Sigmoid colon (tissue), 6 donors: ENCODE measurements at regions not wholly inside any gene's neighbourhood (a gene's known extent, or its start where the extent isn't known, plus 50 kb on each side); places are given as distances from the start of the nearest gene placed in this dataset.

Experiments
- DNase-seq: peaks from one replicate; pipeline ENCODE4 v3.0.0-alpha.2; 2019
- H3K27ac ChIP-seq, 4 donors: fragments of 200-600 bp; sonication (generic); one replicate each; pipeline ENCODE4 v1.5.1; 2016 to 2019; ENCODE audit warnings: mild to moderate bottlenecking in 1 of 4
- H3K27me3 ChIP-seq, 3 donors: fragments of 200-600 bp; sonication (generic); one replicate each; pipeline ENCODE4 v1.5.1; 2019; ENCODE audit warnings: mild to moderate bottlenecking in 1 of 3
- H3K36me3 ChIP-seq, 4 donors: fragments of 200-600 bp; sonication (generic); one replicate each; pipeline ENCODE4 v1.5.1; 2016 to 2019
- H3K4me1 ChIP-seq, 4 donors: fragments of 200-600 bp; sonication (generic); one replicate each; pipeline ENCODE4 v1.5.1; 2017 to 2019
- H3K4me3 ChIP-seq, 4 donors: fragments of 200-600 bp; sonication (generic); one replicate each; pipeline ENCODE4 v1.5.1; 2017 to 2019; ENCODE audit warnings: mild to moderate bottlenecking in 2 of 4, moderate library complexity in 1 of 4
- H3K9me3 ChIP-seq, 4 donors: fragments of 200-600 bp in 3 of 4; sonication (generic) in 3 of 4; one replicate each; pipeline versions ENCODE4 v1.5.1 to v1.6.1; 2013 to 2019
- EP300 ChIP-seq, 4 donors: sonication (generic); formaldehyde crosslinking; IDR thresholded peaks; one replicate each; pipeline ENCODE4 v1.6.1; 2017; ENCODE audit warnings: antibody characterized with exemption in 4 of 4
- POLR2A ChIP-seq, 2 donors: fragments of 450-650 bp; IDR thresholded peaks; one replicate each; pipeline ENCODE4 v1.6.1; 2016; ENCODE audit warnings: antibody characterized with exemption in 2 of 2, mild to moderate bottlenecking in 2 of 2, moderate library complexity in 2 of 2
- POLR2AphosphoS5 ChIP-seq, 4 donors: sonication (generic); formaldehyde crosslinking; IDR thresholded peaks; one replicate each; pipeline ENCODE4 v1.6.1; 2017; ENCODE audit warnings: antibody characterized with exemption in 4 of 4
- whole genome bisulfite sequencing, 2 donors: extraction: QIAGEN DNeasy Blood & Tissue Kit; methylation state at CpG; one replicate each; pipeline ENCODE4 v1.1.7; 2013; 5-methylcytosine and 5-hydroxymethylcytosine counted together
- intact Hi-C: fragments of 100-400 bp; cut with DNase I; formaldehyde crosslinking; loops from one replicate; pipeline ENCODE4 v1.15.1; 2023
- TF ChIP-seq, protein P1 (sequence below), 4 experiments: fragments of 450-650 bp in 3 of 4; fragments of 200-600 bp in 1 of 4; IDR thresholded peaks; one replicate each; pipeline ENCODE4 v1.5.1; 2016 to 2019; ENCODE audit warnings: antibody characterized with exemption in 4 of 4, mild to moderate bottlenecking in 3 of 4, moderate library complexity in 2 of 4
- donor health status: healthy with polysubstance abuse.
- donor health status: healthy.

DNA sequence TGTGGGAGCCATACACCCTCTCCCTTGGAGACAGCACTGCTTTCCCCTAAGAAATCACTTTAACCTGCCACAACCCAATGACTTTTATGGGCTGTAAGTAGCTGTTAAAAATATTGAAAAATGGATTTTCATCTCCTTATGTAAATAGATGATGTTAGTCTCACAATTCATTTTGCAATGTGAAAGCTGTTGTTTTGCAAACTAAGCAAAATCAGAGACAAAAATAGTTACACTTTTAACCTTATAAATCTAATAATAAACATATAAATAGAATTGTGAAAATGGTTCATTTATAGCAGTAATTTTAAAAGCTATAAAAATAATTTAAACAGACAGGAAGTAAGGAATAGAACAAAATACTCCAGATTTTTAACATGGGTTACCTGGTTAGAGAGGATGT is 268.8 kb upstream of the MAGI2 start:
- H3K27ac ChIP-seq: no peak overlapping the region
- DNase-seq: no peak
- H3K4me1 ChIP-seq: no peaks in the 10 kb centered on the region
- H3K9me3 ChIP-seq: no peaks in the 10 kb centered on the region
- H3K27me3 ChIP-seq: no peaks in the 10 kb centered on the region
- H3K36me3 ChIP-seq: no peaks in the 10 kb centered on the region
- intact Hi-C loops: no loop called here
- H3K4me3 ChIP-seq: no peak overlapping the region
- TF ChIP-seq, protein P1, sequence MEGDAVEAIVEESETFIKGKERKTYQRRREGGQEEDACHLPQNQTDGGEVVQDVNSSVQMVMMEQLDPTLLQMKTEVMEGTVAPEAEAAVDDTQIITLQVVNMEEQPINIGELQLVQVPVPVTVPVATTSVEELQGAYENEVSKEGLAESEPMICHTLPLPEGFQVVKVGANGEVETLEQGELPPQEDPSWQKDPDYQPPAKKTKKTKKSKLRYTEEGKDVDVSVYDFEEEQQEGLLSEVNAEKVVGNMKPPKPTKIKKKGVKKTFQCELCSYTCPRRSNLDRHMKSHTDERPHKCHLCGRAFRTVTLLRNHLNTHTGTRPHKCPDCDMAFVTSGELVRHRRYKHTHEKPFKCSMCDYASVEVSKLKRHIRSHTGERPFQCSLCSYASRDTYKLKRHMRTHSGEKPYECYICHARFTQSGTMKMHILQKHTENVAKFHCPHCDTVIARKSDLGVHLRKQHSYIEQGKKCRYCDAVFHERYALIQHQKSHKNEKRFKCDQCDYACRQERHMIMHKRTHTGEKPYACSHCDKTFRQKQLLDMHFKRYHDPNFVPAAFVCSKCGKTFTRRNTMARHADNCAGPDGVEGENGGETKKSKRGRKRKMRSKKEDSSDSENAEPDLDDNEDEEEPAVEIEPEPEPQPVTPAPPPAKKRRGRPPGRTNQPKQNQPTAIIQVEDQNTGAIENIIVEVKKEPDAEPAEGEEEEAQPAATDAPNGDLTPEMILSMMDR (IDR thresholded peaks at IDR 0.05): no peak
- TF ChIP-seq EP300 (IDR thresholded peaks at IDR 0.05): no peak
- TF ChIP-seq POLR2AphosphoS5 (IDR thresholded peaks at IDR 0.05): no peak
- no peak for TF ChIP-seq POLR2A (IDR thresholded peaks at IDR 0.05)

DNA sequence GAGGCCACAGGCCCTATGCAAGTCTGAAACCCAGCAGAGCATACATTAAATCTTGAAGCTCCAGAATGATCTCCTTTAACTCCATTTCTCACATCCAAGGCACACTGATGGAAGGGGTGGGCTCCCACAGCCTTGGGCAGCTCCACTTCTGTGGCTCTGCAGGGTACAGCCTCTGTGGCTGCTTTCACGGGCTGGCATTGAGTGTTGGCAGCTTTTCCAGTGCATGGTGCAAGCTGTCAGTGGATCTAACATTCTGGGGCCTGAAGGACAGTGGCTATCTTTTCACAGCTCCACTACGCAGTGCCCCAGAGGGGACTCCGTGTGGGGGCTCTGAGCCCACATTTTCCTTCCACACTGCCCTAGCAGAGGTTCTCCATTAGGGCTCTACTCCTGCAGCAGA is 265.7 kb upstream of the MAGI2 start:
- H3K9me3 ChIP-seq: no peaks in the 10 kb centered on the region
- DNase-seq: no peak
- no peaks in the 10 kb centered on the region for H3K36me3 ChIP-seq
- 90 to 92% methylated on average over 3 of the region's 3 CpGs for WGBS, 2 donors
- no peak overlapping the region for H3K27ac ChIP-seq
- intact Hi-C loops: no loop called here
- no peaks in the 10 kb centered on the region for H3K4me1 ChIP-seq
- no peak overlapping the region for H3K4me3 ChIP-seq
- no peaks in the 10 kb centered on the region for H3K27me3 ChIP-seq
- no peak for TF ChIP-seq POLR2AphosphoS5 (IDR thresholded peaks at IDR 0.05)
- TF ChIP-seq POLR2A (IDR thresholded peaks at IDR 0.05): no peak
- TF ChIP-seq EP300 (IDR thresholded peaks at IDR 0.05): no peak
- TF ChIP-seq, protein P1 (IDR thresholded peaks at IDR 0.05): no peak

DNA sequence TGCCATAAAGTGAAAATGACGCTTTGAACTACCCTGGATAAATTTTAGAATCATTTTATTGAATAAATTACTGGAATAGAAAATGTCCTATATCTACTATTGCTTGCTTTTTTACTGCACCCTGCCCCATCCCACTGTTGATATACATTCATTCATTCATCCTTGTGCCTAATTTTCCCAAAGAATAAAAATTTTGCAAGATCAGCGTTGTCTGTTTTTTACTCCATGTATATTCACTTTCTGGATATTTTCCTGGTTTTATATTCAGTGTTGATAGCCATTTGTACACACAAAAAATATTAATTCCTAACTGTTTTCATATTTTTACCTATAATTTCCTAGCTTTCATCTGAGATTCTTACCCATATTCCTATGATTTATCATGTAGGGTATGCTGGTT is 262.9 kb upstream of the MAGI2 start:
- H3K4me3 ChIP-seq: no peak overlapping the region
- no peak for TF ChIP-seq POLR2AphosphoS5 (IDR thresholded peaks at IDR 0.05)
- no peak for TF ChIP-seq EP300 (IDR thresholded peaks at IDR 0.05)
- TF ChIP-seq, protein P1 (IDR thresholded peaks at IDR 0.05): no peak
- no peak for TF ChIP-seq POLR2A (IDR thresholded peaks at IDR 0.05)
- no peaks in the 10 kb centered on the region for H3K27me3 ChIP-seq
- no peak for DNase-seq
- 86 to 87% methylated on average over 2 of the region's 2 CpGs for whole genome bisulfite sequencing, 2 donors
- H3K27ac ChIP-seq: no peak overlapping the region
- no peaks in the 10 kb centered on the region for H3K4me1 ChIP-seq
- no peaks in the 10 kb centered on the region for H3K9me3 ChIP-seq
- intact Hi-C loops: no loop called here
- H3K36me3 ChIP-seq: no peaks in the 10 kb centered on the region

DNA sequence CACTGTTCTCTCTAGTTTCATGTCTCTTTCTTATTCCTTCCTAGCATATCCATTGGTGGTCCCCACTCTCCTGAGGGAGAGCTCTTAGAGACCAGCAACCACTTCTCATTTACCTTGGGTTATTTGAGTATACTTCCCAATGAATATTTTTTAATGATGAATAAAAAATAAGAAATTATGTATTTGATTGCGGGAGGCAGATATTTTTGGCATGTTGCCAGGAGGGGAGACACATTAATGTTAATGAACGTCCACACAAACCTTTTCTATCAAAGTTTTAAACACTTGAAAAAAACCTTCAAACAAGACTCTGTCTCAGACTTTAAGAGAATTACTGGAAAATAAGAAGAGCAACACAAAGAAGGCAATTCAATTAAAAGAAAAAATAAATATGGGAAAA is 260.6 kb upstream of the MAGI2 start:
- intact Hi-C loops: no loop called here
- Histone ChIP-seq H3K36me3 (no peaks in the 10 kb centered on the region), H3K27ac (no peak overlapping the region), H3K9me3 (no peaks in the 10 kb centered on the region), H3K4me3 (no peak overlapping the region), H3K4me1 (no peaks in the 10 kb centered on the region), H3K27me3 (no peaks in the 10 kb centered on the region)
- TF ChIP-seq POLR2A (IDR thresholded peaks at IDR 0.05) (no peak), EP300 (IDR thresholded peaks at IDR 0.05) (no peak), POLR2AphosphoS5 (IDR thresholded peaks at IDR 0.05) (no peak)
- TF ChIP-seq, protein P1 (IDR thresholded peaks at IDR 0.05): no peak
- whole genome bisulfite sequencing, 2 donors: 83 to 87% methylated on average over 2 of the region's 2 CpGs
- no peak for DNase-seq

DNA sequence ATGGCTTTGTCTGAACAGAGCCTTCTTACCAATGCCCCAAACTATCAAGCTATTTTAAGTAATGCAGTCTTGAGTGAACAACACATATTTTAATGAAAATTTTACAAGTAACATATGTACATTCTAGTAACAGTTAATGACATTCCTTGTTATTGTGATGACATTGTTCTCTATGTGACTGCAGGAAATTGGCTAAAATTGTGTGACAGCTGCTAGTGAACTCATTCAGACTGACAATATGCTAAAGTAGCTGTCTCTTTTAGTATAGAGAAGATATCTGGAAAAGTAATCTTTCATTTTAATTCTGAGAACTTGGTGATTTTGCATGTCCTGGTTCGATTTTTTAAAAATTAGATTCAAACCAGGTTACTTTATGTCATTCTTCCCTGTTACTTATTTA is 259.8 kb upstream of the MAGI2 start:
- 53 to 62% methylated on average over 1 of the region's 1 CpG for WGBS, 2 donors

More for the DNA sequence above, 259.8 kb upstream of the MAGI2 start:
- TF ChIP-seq EP300 (IDR thresholded peaks at IDR 0.05): no peak
- TF ChIP-seq, protein P1 (IDR thresholded peaks at IDR 0.05): no peak
- TF ChIP-seq POLR2AphosphoS5 (IDR thresholded peaks at IDR 0.05): no peak
- TF ChIP-seq POLR2A (IDR thresholded peaks at IDR 0.05): no peak
- no peak overlapping the region for H3K4me3 ChIP-seq
- no peaks in the 10 kb centered on the region for H3K27me3 ChIP-seq
- intact Hi-C loops: no loop called here
- H3K36me3 ChIP-seq: no peaks in the 10 kb centered on the region
- DNase-seq: no peak
- no peak overlapping the region for H3K27ac ChIP-seq
- no peaks in the 10 kb centered on the region for H3K9me3 ChIP-seq
- H3K4me1 ChIP-seq: no peaks in the 10 kb centered on the region
